Tibial nerve (tissue), 4 donors: ENCODE measurements at regions not wholly inside any gene's neighbourhood (a gene's known extent, or its start where the extent isn't known, plus 50 kb on each side); places are given as distances from the start of the nearest gene placed in this dataset.

ENCODE experiments used
- DNase-seq, 2 donors: peaks; one replicate each; pipeline ENCODE4 v3.0.0-alpha.2; 2019; ENCODE audit warnings: low spot score in 2 of 2
- H3K27ac ChIP-seq, 4 donors: fragments of 200-600 bp; sonication (generic) in 3 of 4; one replicate each; pipeline ENCODE4 v1.5.1; 2017 to 2019; ENCODE audit warnings: mild to moderate bottlenecking in 1 of 4
- H3K27me3 ChIP-seq, 2 donors: fragments of 200-600 bp; sonication (generic) in 1 of 2; one replicate each; pipeline versions ENCODE4 v1.5.1 to v1.6.0; 2017 to 2019
- H3K36me3 ChIP-seq, 3 donors: fragments of 200-600 bp; sonication (generic); one replicate each; pipeline ENCODE4 v1.5.1; 2018 to 2019
- H3K4me1 ChIP-seq, 4 donors: fragments of 200-600 bp; sonication (generic) in 3 of 4; one replicate each; pipeline ENCODE4 v1.5.1; 2017 to 2019
- H3K4me3 ChIP-seq, 4 donors: fragments of 200-600 bp; sonication (generic) in 3 of 4; one replicate each; pipeline ENCODE4 v1.5.1; 2017 to 2019; ENCODE audit warnings: mild to moderate bottlenecking in 1 of 4, moderate library complexity in 1 of 4
- H3K9me3 ChIP-seq, 4 donors: fragments of 200-600 bp; sonication (generic) in 3 of 4; one replicate each; pipeline ENCODE4 v1.5.1; 2017 to 2019
- EP300 ChIP-seq, 2 donors: sonication (generic); formaldehyde crosslinking; IDR thresholded peaks; one replicate each; pipeline ENCODE4 v1.6.1; 2017; ENCODE audit warnings: antibody characterized with exemption in 2 of 2, mild to moderate bottlenecking in 1 of 2
- POLR2A ChIP-seq, 2 donors: fragments of 450-650 bp; IDR thresholded peaks; one replicate each; pipeline ENCODE4 v1.6.1; 2017; ENCODE audit warnings: antibody characterized with exemption in 2 of 2, mild to moderate bottlenecking in 2 of 2, moderate library complexity in 2 of 2
- whole genome bisulfite sequencing, 2 donors: methylation state at CpG; one replicate each; pipeline ENCODE4 v1.1.5; 2018; 5-methylcytosine and 5-hydroxymethylcytosine counted together
- TF ChIP-seq, protein P1 (sequence below), 5 experiments: fragments of 200-600 bp in 3 of 5; fragments of 450-650 bp in 2 of 5; sonication (generic) in 3 of 5; IDR thresholded peaks; one replicate each; pipeline ENCODE4 v1.5.1; 2016 to 2019; ENCODE audit warnings: antibody characterized with exemption in 5 of 5, mild to moderate bottlenecking in 3 of 5, moderate library complexity in 2 of 5

DNA sequence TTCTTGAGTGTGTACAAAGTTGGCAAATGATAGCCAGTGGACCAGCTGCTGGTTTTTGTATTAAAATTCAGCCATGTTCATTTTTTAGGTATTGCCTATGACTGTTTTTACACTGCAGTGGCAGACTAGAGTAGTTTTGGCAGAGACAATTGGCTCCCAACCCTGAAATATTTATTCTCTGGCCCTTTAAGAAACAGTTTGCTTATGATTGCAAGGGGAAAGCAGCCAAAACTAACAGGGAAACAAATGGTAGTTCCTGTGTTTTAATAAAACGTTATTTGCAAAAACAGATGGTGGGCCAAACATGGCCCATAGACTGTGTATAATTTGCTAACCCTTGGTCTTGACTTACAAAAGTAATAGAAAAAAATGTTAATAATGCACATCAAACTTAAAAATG is 110.2 kb downstream of the ALX1 start:
- Histone ChIP-seq H3K4me3 (no peak overlapping the region), H3K4me1 (no peaks in the 10 kb centered on the region), H3K9me3 (no peaks in the 10 kb centered on the region), H3K36me3 (no peaks in the 10 kb centered on the region), H3K27me3 (no peaks in the 10 kb centered on the region), H3K27ac (no peak overlapping the region)
- 21 to 27% methylated on average over 1 of the region's 1 CpG for WGBS, 2 donors
- DNase-seq, result no peak
- no peak for TF ChIP-seq POLR2A (IDR thresholded peaks at IDR 0.05)
- TF ChIP-seq, protein P1, sequence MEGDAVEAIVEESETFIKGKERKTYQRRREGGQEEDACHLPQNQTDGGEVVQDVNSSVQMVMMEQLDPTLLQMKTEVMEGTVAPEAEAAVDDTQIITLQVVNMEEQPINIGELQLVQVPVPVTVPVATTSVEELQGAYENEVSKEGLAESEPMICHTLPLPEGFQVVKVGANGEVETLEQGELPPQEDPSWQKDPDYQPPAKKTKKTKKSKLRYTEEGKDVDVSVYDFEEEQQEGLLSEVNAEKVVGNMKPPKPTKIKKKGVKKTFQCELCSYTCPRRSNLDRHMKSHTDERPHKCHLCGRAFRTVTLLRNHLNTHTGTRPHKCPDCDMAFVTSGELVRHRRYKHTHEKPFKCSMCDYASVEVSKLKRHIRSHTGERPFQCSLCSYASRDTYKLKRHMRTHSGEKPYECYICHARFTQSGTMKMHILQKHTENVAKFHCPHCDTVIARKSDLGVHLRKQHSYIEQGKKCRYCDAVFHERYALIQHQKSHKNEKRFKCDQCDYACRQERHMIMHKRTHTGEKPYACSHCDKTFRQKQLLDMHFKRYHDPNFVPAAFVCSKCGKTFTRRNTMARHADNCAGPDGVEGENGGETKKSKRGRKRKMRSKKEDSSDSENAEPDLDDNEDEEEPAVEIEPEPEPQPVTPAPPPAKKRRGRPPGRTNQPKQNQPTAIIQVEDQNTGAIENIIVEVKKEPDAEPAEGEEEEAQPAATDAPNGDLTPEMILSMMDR (IDR thresholded peaks at IDR 0.05), result no peak
- no peak for TF ChIP-seq EP300 (IDR thresholded peaks at IDR 0.05)

GRCh38 chr12:85392508-85392907 is 112.5 kb downstream of the ALX1 start:
- TF ChIP-seq EP300 (IDR thresholded peaks at IDR 0.05) (no peak), POLR2A (IDR thresholded peaks at IDR 0.05) (no peak)
- TF ChIP-seq, protein P1 (IDR thresholded peaks at IDR 0.05), result no peak

DNA sequence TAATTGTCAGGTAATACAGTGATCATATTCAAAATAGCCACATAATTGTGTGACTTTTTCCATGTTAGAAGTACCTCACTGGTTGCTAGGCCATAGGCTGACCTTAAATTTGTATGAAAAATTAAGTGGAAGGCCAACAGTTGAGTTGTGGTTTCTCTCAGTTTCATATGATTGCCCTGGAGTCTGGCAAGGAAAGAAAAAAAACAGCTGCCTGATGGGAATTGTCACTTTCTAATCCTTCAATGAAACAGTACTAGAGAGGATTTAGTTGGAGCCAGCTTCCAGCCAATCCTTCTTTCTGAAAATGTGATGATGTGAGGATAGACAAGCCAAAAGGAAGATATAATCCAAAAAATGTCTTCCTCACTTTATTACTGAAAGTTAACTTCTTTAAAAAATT is 113.6 kb downstream of the ALX1 start:
- H3K4me1 ChIP-seq, result no peaks in the 10 kb centered on the region
- DNase-seq, result no peak
- H3K27ac ChIP-seq, result no peak overlapping the region
- no peaks in the 10 kb centered on the region for H3K27me3 ChIP-seq
- no peaks in the 10 kb centered on the region for H3K9me3 ChIP-seq
- no peak overlapping the region for H3K4me3 ChIP-seq
- H3K36me3 ChIP-seq, result no peaks in the 10 kb centered on the region
- TF ChIP-seq POLR2A (IDR thresholded peaks at IDR 0.05) (no peak), EP300 (IDR thresholded peaks at IDR 0.05) (no peak)
- TF ChIP-seq, protein P1 (IDR thresholded peaks at IDR 0.05), result no peak

More at GRCh38 chr12:85392508-85392907, 112.5 kb downstream of the ALX1 start:
- H3K27me3 ChIP-seq, result no peaks in the 10 kb centered on the region
- no peak overlapping the region for H3K4me3 ChIP-seq
- H3K27ac ChIP-seq, result no peak overlapping the region
- no peaks in the 10 kb centered on the region for H3K4me1 ChIP-seq
- WGBS, 2 donors, result 77 to 79% methylated on average over 1 of the region's 1 CpG
- no peaks in the 10 kb centered on the region for H3K36me3 ChIP-seq
- no peak for DNase-seq
- no peaks in the 10 kb centered on the region for H3K9me3 ChIP-seq

DNA sequence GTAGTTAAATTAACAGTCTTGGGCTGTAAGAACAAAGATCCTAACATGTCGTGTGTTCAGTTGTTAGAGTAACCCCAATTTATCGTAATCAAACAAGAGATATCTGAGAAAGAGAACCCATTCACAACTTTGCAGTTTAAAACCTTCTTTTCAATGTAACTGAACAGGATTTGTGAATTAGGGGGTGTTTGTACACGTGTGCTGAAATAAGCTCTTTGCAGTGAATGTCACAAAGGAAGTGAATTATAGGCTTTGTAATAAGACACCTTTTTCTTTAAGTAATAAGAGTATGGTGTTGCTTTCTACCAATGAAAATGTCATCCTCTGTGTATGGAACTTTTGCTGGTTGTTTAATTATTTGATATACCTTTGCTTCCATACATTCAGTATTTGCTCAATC is 114.0 kb downstream of the ALX1 start:
- H3K36me3 ChIP-seq, result no peaks in the 10 kb centered on the region
- no peaks in the 10 kb centered on the region for H3K9me3 ChIP-seq
- no peak overlapping the region for H3K4me3 ChIP-seq
- no peaks in the 10 kb centered on the region for H3K27me3 ChIP-seq
- TF ChIP-seq EP300 (IDR thresholded peaks at IDR 0.05) (no peak), POLR2A (IDR thresholded peaks at IDR 0.05) (no peak)
- TF ChIP-seq, protein P1 (IDR thresholded peaks at IDR 0.05), result no peak
- no peak overlapping the region for H3K27ac ChIP-seq
- no peaks in the 10 kb centered on the region for H3K4me1 ChIP-seq
- DNase-seq, result no peak
- WGBS, 2 donors, result 68 to 73% methylated on average over 3 of the region's 3 CpGs

GRCh38 chr12:85394809-85395208 is 114.8 kb downstream of the ALX1 start:
- H3K27ac ChIP-seq, result no peak overlapping the region
- no peak overlapping the region for H3K4me3 ChIP-seq
- DNase-seq, result no peak
- H3K36me3 ChIP-seq, result no peaks in the 10 kb centered on the region
- no peaks in the 10 kb centered on the region for H3K4me1 ChIP-seq
- no peaks in the 10 kb centered on the region for H3K9me3 ChIP-seq
- TF ChIP-seq, protein P1 (IDR thresholded peaks at IDR 0.05), result no peak
- TF ChIP-seq POLR2A (IDR thresholded peaks at IDR 0.05) (no peak), EP300 (IDR thresholded peaks at IDR 0.05) (no peak)
- WGBS, 2 donors, result 94 to 95% methylated on average over 3 of the region's 3 CpGs
- no peaks in the 10 kb centered on the region for H3K27me3 ChIP-seq
